GM23248 (cell line): ENCODE measurements at regions not wholly inside any gene's neighbourhood (a gene's known extent, or its start where the extent isn't known, plus 50 kb on each side); places are given as distances from the start of the nearest gene placed in this dataset.
"Not testable (repeated sequence)": the region's sequence is repeated elsewhere in the genome, so short reads cannot be mapped to it uniquely, and the experiment has no call there.

Experiments
- DNase-seq: peaks from one replicate; pipeline ENCODE4 v3.0.0-alpha.2; 2015
- H2AFZ ChIP-seq: fragments of 200-600 bp; sonication (generic); 2 replicates; pipeline ENCODE4 v1.6.1; 2016; ENCODE audit warnings: antibody characterized with exemption
- H3F3A ChIP-seq: fragments of 200-600 bp; sonication (generic); 2 replicates; pipeline ENCODE4 v1.6.1; 2016; ENCODE audit warnings: mild to moderate bottlenecking, antibody characterized with exemption, mixed run types; ENCODE audit not compliant: insufficient read depth
- H3K27ac ChIP-seq: fragments of 200-600 bp; sonication (generic); 2 replicates; pipeline ENCODE4 v1.5.1; 2016; ENCODE audit warnings: mild to moderate bottlenecking
- H3K27me3 ChIP-seq: fragments of 200-600 bp; sonication (generic); replicated peaks from 2 replicates; pipeline ENCODE4 v1.6.1; 2016; ENCODE audit warnings: mild to moderate bottlenecking; ENCODE audit not compliant: insufficient read depth
- H3K36me3 ChIP-seq: fragments of 200-600 bp; sonication (generic); 2 replicates; pipeline ENCODE4 v1.6.1; 2016; ENCODE audit warnings: low read depth, mild to moderate bottlenecking
- H3K4me1 ChIP-seq: fragments of 200-600 bp; sonication (generic); 2 replicates; pipeline ENCODE4 v1.6.1; 2016; ENCODE audit warnings: mild to moderate bottlenecking; ENCODE audit not compliant: insufficient read depth
- H3K4me2 ChIP-seq: fragments of 200-600 bp; sonication (generic); one replicate; pipeline ENCODE4 v1.6.1; 2016; ENCODE audit warnings: mild to moderate bottlenecking; ENCODE audit not compliant: unreplicated experiment
- H3K4me3 ChIP-seq: fragments of 200-600 bp; sonication (generic); 2 replicates; pipeline ENCODE4 v1.5.1; 2016; ENCODE audit warnings: mild to moderate bottlenecking
- H3K79me2 ChIP-seq: fragments of 200-600 bp; sonication (generic); 2 replicates; pipeline ENCODE4 v1.6.1; 2016; ENCODE audit warnings: mild to moderate bottlenecking; ENCODE audit not compliant: insufficient read depth
- H3K9ac ChIP-seq: fragments of 200-600 bp; sonication (generic); 2 replicates; pipeline ENCODE4 v1.6.1; 2016; ENCODE audit warnings: mild to moderate bottlenecking
- H3K9me2 ChIP-seq: fragments of 200-600 bp; sonication (generic); 2 replicates; pipeline ENCODE4 v1.6.1; 2016; ENCODE audit warnings: mixed run types, mild to moderate bottlenecking, moderate library complexity; ENCODE audit not compliant: insufficient read depth
- H3K9me3 ChIP-seq: fragments of 200-600 bp; sonication (generic); one replicate; pipeline ENCODE4 v1.6.1; 2017; ENCODE audit warnings: low read depth
- H4K20me1 ChIP-seq: fragments of 200-600 bp; sonication (generic); 2 replicates; pipeline ENCODE4 v1.6.0; 2016; ENCODE audit not compliant: insufficient read depth
- EZH2 ChIP-seq: fragments of 200-600 bp; sonication (generic); IDR thresholded peaks from 2 replicates; pipeline ENCODE4 v1.6.1; 2018; ENCODE audit warnings: antibody characterized with exemption, mild to moderate bottlenecking; ENCODE audit not compliant: insufficient read depth, poor library complexity, severe bottlenecking
- EZH2phosphoT487 ChIP-seq: fragments of 200-600 bp; sonication (generic); IDR thresholded peaks from 2 replicates; pipeline ENCODE4 v1.6.1; 2018; ENCODE audit warnings: antibody characterized with exemption, moderate library complexity, mild to moderate bottlenecking, low read depth; ENCODE audit not compliant: insufficient read depth
- WGBS, 2 experiments: methylation state at CpG; one replicate each; pipeline ENCODE4 v1.1.6; 2015 to 2017; ENCODE audit warnings: low lambda C conversion rate in 2 of 2, low coverage in 1 of 2; ENCODE audit errors: missing lambda C conversion rate in 2 of 2; 5-methylcytosine and 5-hydroxymethylcytosine counted together
- in situ Hi-C: fragments of 300-500 bp; cut with MboI; formaldehyde crosslinking; loops from 2 replicates; pipeline ENCODE4 v1.15.0; 2020

DNA sequence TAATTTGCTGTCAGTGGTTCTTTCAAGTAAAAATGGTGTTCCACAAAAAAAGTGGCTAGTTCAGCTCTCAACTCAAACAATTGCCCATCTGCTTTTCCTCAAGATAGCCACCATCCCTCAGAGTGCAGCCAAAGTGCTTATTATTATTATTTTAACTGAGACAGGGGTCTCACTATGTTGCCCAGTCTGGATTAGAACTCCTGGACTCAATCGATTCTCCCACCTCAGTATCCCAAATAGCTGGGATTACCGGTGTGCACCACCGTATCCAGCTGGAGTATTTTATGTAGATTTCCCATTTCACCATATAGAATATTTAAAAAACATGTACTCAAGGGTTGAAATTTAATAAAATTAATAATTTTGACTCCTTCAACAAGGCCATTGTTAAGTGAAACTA, 62.1 kb upstream of the USP9X start:
- no peaks in the 10 kb centered on the region for H3K9me3 ChIP-seq
- DNase-seq: no peak
- H2AFZ ChIP-seq: no peak overlapping the region
- no peak overlapping the region for H3K4me2 ChIP-seq
- H3K9me2 ChIP-seq: no peaks in the 10 kb centered on the region
- no peaks in the 10 kb centered on the region for H4K20me1 ChIP-seq
- no peaks in the 10 kb centered on the region for H3K36me3 ChIP-seq
- no peak overlapping the region for H3K9ac ChIP-seq
- no peaks in the 10 kb centered on the region for H3K27me3 ChIP-seq
- no peak overlapping the region for H3K4me3 ChIP-seq
- TF ChIP-seq EZH2phosphoT487 (no peak), EZH2 (no peak)
- no peaks in the 10 kb centered on the region for H3K79me2 ChIP-seq
- peaks cover 15% of the 10 kb centered on the region for H3K4me1 ChIP-seq
- in situ Hi-C loops: no loop called here
- 0 out of 2 replicates have a peak, but pooled peaks cover 9% of the 10 kb centered on the region for H3F3A ChIP-seq
- no peak overlapping the region for H3K27ac ChIP-seq
- 97 to 100% methylated on average over 3 of the region's 3 CpGs for WGBS, 2 experiments

DNA sequence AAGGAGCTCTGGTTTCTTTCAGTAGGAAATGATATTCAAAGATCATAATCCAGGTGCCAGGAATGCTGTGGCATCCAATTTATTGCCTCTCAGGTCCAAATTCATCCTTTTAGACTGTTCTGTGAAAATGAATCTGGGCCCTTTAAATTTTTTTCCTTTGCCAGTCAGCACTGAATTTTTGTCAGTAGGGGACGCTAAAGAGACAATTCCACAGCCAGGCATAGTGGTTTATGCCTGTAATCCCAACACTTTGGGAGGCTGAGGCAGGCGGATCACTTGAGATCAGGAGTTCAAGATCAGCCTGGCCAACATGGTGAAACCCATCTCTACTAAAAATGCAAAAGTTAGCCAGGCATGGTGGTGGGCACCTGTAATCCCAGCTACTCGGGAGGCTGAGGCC, 60.9 kb upstream of the USP9X start:
- H3K36me3 ChIP-seq, H2AFZ ChIP-seq, H3K9me3 ChIP-seq, H3K9ac ChIP-seq, H3K9me2 ChIP-seq, H3K79me2 ChIP-seq, H3K27me3 ChIP-seq, H3K4me3 ChIP-seq, H3K27ac ChIP-seq, H3F3A ChIP-seq, H3K4me2 ChIP-seq, in situ Hi-C loops, DNase-seq, H4K20me1 ChIP-seq: not testable (repeated sequence)
- WGBS, 2 experiments: 36 to 64% methylated on average over 2 to 3 of the region's 3 CpGs
- H3K4me1 ChIP-seq: peaks cover 17% of the 10 kb centered on the region

DNA sequence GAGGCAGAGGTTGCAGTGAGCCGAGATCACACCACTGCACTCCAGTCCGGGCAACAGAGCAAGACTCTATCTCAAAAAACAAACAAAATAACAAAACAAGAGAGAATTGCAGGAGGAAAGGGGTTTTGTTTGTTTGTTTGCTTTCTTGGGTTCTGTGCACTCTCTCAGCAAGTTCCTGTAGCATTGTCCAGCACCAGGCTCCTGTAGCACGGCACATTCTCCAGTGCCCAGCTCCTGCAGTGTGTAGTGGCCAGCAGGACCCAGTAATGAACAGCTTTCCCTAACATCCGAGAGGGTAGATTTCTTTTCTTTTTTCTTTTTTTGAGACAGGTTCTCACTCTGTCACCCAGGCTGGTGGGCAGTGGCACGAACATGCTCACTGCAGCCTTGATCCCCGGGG, 60.5 kb upstream of the USP9X start:
- TF ChIP-seq EZH2: no peak
- TF ChIP-seq EZH2phosphoT487: no peak
- no peak overlapping the region for H3K27ac ChIP-seq
- H3K36me3 ChIP-seq: no peaks in the 10 kb centered on the region
- 88 to 91% methylated on average over 4 to 6 of the region's 6 CpGs for WGBS, 2 experiments
- no peak overlapping the region for H2AFZ ChIP-seq
- peaks cover 17% of the 10 kb centered on the region for H3K4me1 ChIP-seq
- no peaks in the 10 kb centered on the region for H3K27me3 ChIP-seq
- H3K4me2 ChIP-seq: no peak overlapping the region
- H3K9ac ChIP-seq: no peak overlapping the region
- DNase-seq: no peak
- no peaks in the 10 kb centered on the region for H3K9me3 ChIP-seq
- no peaks in the 10 kb centered on the region for H3K9me2 ChIP-seq
- H3K79me2 ChIP-seq: no peaks in the 10 kb centered on the region
- in situ Hi-C loops: no loop called here
- H3F3A ChIP-seq: 0 out of 2 replicates have a peak, but pooled peaks cover 9% of the 10 kb centered on the region
- H3K4me3 ChIP-seq: no peak overlapping the region
- H4K20me1 ChIP-seq: no peaks in the 10 kb centered on the region

DNA sequence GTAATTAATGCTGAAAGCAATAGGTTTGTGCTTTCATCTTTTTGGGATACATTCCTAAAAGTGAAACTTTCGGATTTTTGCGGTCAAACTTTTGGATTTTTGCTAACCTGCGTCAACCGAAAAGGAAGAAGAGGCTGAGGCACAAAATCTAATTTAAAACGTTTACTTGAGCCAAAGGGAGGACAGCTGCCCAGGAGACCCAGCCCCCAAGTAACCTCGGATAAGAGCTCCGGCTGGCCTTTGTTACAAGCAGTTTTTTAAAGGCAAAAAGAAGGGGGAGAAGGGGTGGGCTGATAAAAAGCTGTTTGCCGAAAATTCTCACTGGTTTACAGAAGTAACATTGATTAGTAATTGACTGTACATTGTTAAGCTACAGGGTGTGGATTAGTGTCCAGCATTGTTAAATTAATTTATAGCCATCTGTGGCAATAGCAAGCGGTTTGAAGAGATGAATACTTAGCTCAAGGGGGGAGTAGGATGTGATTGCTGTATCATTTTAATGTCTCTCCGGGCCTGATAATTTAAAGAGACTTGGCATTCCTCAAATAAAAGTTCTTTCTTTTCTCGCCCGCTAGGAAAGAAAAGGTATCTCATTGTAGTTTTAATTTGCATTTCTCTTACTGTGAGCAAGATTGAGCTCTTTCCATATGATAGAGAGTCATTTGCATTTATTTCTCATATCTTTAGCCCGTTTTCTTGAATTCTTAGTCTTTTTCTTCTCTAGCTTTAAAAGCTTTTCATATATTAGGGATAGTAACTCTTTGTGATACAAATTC, 59.1 kb upstream of the USP9X start:
- H3K27ac ChIP-seq: no peak overlapping the region
- TF ChIP-seq EZH2phosphoT487 (no peak), EZH2 (no peak)
- no peaks in the 10 kb centered on the region for H3K79me2 ChIP-seq
- H3K9me3 ChIP-seq: no peaks in the 10 kb centered on the region
- no peaks in the 10 kb centered on the region for H3K36me3 ChIP-seq
- H3K4me1 ChIP-seq: peaks cover 17% of the 10 kb centered on the region
- WGBS, 2 experiments: 85 to 86% methylated on average over 13 of the region's 13 CpGs
- H4K20me1 ChIP-seq: no peaks in the 10 kb centered on the region
- H3K27me3 ChIP-seq: no peaks in the 10 kb centered on the region
- H2AFZ ChIP-seq: no peak overlapping the region
- 0 out of 2 replicates have a peak, but pooled peaks cover 9% of the 10 kb centered on the region for H3F3A ChIP-seq
- no peaks in the 10 kb centered on the region for H3K9me2 ChIP-seq
- H3K4me2 ChIP-seq: no peak overlapping the region
- no peak overlapping the region for H3K9ac ChIP-seq
- DNase-seq: no peak
- in situ Hi-C loops: no loop called here
- H3K4me3 ChIP-seq: no peak overlapping the region

DNA sequence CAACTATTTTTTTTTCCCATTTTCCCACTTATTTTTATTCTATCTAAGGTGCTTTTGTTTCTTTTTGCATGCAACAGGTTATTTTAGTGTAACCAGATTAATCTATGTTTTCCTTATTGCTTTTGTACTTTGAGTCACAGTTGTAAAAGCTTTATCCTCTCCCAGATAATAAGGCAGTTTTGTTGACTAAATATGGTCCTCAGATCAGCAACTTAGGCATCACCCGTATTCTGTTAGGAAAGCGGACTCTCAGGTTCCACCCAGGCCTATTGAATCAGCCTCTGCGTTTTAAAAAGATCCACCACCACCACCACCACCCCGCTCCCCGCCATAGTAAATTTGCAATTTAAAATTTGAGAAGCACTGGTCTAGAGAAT, 58.6 kb upstream of the USP9X start:
- H3K79me2 ChIP-seq: no peaks in the 10 kb centered on the region
- H2AFZ ChIP-seq: no peak overlapping the region
- no peaks in the 10 kb centered on the region for H4K20me1 ChIP-seq
- H3F3A ChIP-seq: 0 out of 2 replicates have a peak, but pooled peaks cover 9% of the 10 kb centered on the region
- DNase-seq: no peak
- WGBS, 2 experiments: 95 to 100% methylated on average over 4 to 5 of the region's 5 CpGs
- H3K27me3 ChIP-seq: no peaks in the 10 kb centered on the region
- H3K4me1 ChIP-seq: peaks cover 17% of the 10 kb centered on the region
- in situ Hi-C loops: no loop called here
- no peaks in the 10 kb centered on the region for H3K36me3 ChIP-seq
- H3K9me3 ChIP-seq: no peaks in the 10 kb centered on the region
- H3K4me2 ChIP-seq: peak overlapping the region; percentile 63
- no peak overlapping the region for H3K27ac ChIP-seq
- no peaks in the 10 kb centered on the region for H3K9me2 ChIP-seq
- TF ChIP-seq EZH2 (no peak), EZH2phosphoT487 (no peak)
- no peak overlapping the region for H3K9ac ChIP-seq
- no peak overlapping the region for H3K4me3 ChIP-seq
